Left lung (tissue), 4 donors: ENCODE measurements at regions not wholly inside any gene's neighbourhood (a gene's known extent, or its start where the extent isn't known, plus 50 kb on each side); places are given as distances from the start of the nearest gene placed in this dataset.

Experiments used
- ATAC-seq: fragments of 200-7000 bp; cut with Tn5 transposase; one replicate; pipeline ENCODE4 v1.9.1; 2020; ENCODE audit warnings: moderate library complexity
- DNase-seq, 4 donors: peaks; one replicate each; pipeline ENCODE4 v3.0.0-alpha.2; 2013 to 2020
- H3K27ac ChIP-seq, 2 donors: fragments of 200-600 bp; sonication (generic) in 1 of 2; one replicate each; pipeline versions ENCODE4 v1.5.0 to v1.8.0; 2020 to 2021
- H3K27me3 ChIP-seq, 2 donors: fragments of 200-600 bp; sonication (generic) in 1 of 2; one replicate each; pipeline versions ENCODE4 v1.5.0 to v1.8.0; 2020 to 2021
- H3K36me3 ChIP-seq, 2 donors: fragments of 200-600 bp; sonication (generic) in 1 of 2; one replicate each; pipeline versions ENCODE4 v1.5.0 to v1.8.0; 2020 to 2021
- H3K4me1 ChIP-seq, 2 donors: fragments of 200-600 bp; one replicate each; pipeline ENCODE4 v1.8.0; 2021
- H3K4me3 ChIP-seq, 2 donors: fragments of 200-600 bp; sonication (generic) in 1 of 2; one replicate each; pipeline versions ENCODE4 v1.5.0 to v1.8.0; 2020 to 2021; ENCODE audit warnings: mild to moderate bottlenecking in 1 of 2
- H3K9me3 ChIP-seq, 2 donors: fragments of 200-600 bp; sonication (generic) in 1 of 2; one replicate each; pipeline versions ENCODE4 v1.5.0 to v1.8.0; 2020 to 2021
- intact Hi-C, 2 donors: fragments of 100-400 bp; cut with DNase I; formaldehyde crosslinking; loops; one replicate each; pipeline versions ENCODE4 v1.11.2 to v1.14.2; 2022
- TF ChIP-seq, protein P1 (sequence below), 2 donors: fragments of 200-600 bp; sonication (generic) in 1 of 2; IDR thresholded peaks; one replicate each; pipeline versions ENCODE4 v1.5.0 to v1.8.0; 2021; ENCODE audit warnings: antibody characterized with exemption in 2 of 2
- donor health status: DM: no; HTN: yes; CAD: no.
- donor health status: DM: no; HTN: no; CAD: no.

DNA sequence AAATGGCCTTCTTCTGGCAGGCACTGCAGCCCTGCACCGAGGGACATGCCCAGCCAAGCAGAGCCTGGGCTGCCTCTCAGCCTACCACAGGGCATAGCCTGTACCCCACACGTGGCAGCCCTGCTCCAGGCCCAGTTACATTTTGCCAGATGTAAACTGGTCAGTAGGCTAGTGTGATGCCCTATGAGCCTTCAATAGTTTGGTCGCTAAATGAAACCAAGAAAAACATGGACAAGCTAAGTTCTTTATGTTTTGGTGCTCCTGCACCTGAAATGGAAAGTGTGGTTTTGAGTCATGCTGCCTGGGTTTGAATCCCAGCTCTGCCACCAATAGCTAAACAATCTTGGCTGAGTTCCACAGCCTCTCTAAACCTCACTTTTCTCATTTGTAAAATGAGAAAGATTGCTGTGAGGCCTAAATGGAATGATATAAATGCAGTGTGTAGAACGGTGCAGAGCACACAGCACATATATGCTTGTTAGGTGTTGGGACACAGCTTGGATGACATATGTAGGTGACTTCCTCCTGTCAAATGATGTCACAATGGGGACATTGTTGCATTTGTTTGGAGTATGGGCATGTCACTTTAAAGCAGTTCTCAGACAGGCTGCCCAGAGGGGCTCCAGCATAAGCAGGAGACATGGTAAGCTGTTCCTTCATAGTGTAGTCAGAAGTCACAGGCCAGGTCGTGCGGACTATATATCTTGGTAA is 57.4 kb downstream of the ZBTB38 start:
- TF ChIP-seq, protein P1, sequence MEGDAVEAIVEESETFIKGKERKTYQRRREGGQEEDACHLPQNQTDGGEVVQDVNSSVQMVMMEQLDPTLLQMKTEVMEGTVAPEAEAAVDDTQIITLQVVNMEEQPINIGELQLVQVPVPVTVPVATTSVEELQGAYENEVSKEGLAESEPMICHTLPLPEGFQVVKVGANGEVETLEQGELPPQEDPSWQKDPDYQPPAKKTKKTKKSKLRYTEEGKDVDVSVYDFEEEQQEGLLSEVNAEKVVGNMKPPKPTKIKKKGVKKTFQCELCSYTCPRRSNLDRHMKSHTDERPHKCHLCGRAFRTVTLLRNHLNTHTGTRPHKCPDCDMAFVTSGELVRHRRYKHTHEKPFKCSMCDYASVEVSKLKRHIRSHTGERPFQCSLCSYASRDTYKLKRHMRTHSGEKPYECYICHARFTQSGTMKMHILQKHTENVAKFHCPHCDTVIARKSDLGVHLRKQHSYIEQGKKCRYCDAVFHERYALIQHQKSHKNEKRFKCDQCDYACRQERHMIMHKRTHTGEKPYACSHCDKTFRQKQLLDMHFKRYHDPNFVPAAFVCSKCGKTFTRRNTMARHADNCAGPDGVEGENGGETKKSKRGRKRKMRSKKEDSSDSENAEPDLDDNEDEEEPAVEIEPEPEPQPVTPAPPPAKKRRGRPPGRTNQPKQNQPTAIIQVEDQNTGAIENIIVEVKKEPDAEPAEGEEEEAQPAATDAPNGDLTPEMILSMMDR (IDR thresholded peaks at IDR 0.05): no peak
- H3K9me3 ChIP-seq: no peaks in the 10 kb centered on the region
- no peak overlapping the region for H3K4me3 ChIP-seq
- peak overlapping the region; percentile 74 to 85 for H3K27ac ChIP-seq
- ATAC-seq: no peak
- H3K36me3 ChIP-seq: peaks cover 0 to 32% of the 10 kb centered on the region in 2 donors
- no peaks in the 10 kb centered on the region for H3K27me3 ChIP-seq
- no peak for DNase-seq
- peaks cover 20 to 39% of the 10 kb centered on the region in 2 donors for H3K4me1 ChIP-seq
- intact Hi-C loops: no loop called here

DNA sequence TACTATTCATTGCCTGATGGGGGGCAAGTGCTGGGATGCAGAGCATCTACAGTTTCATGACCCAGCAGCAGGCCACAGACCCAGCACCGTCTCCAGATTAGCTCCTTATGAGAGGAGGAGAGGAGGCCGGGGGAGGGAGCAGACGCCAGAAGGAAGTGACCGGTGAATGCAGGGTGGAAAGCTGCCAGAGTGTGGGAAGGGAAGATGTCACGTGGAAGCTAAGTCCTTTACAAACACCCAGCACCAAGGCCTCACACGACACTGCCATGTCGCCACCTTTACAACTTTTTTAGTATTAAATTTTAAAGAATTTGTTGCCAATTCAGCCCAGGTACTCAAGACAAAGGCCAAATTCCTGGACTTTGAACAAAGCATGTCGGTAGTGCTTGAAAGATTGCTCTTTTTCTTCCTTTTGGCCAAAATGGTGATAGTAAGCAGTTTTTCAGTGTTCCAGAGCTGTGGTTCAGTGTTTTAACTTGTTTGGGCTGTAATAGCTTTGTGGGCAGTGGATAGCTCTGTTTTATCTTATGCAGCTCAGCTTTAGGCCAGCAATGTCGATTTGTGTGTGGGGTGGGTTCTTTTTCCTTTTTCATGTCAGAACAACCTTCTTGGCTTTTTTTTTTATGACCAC is 58.2 kb downstream of the ZBTB38 start:
- Histone ChIP-seq H3K4me3 (no peak overlapping the region), H3K9me3 (no peaks in the 10 kb centered on the region), H3K36me3 (peaks cover 0 to 33% of the 10 kb centered on the region in 2 donors), H3K27ac (peak overlapping the region; percentile 74 to 85), H3K4me1 (peaks cover 22 to 47% of the 10 kb centered on the region in 2 donors), H3K27me3 (no peaks in the 10 kb centered on the region)
- TF ChIP-seq, protein P1 (IDR thresholded peaks at IDR 0.05): no peak
- ATAC-seq (peak; percentile 89), DNase-seq (peak in 3 of 4 donors; percentile 80 to 88 (median 84))
- intact Hi-C loops: no loop called here

DNA sequence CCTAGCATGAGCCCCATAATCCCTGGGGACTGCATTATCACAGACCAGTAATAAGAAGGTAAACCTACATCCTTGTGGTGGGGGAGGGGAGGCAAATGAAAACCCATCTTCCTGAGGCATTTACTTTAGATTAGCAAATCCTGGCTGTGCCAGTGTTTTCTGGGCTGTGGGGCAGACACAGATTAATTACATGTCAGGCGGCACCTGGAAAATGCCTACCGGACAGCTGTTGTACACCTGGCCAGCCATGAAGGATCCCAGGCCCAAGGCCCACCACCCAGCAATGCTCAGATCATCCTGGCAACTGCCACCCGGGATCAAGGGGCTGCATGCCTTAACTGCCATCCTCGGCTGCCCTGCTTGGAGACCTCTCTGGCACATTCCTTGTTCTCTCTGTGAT is 59.1 kb upstream of the RASA2 start:
- intact Hi-C loops: no loop called here

DNA sequence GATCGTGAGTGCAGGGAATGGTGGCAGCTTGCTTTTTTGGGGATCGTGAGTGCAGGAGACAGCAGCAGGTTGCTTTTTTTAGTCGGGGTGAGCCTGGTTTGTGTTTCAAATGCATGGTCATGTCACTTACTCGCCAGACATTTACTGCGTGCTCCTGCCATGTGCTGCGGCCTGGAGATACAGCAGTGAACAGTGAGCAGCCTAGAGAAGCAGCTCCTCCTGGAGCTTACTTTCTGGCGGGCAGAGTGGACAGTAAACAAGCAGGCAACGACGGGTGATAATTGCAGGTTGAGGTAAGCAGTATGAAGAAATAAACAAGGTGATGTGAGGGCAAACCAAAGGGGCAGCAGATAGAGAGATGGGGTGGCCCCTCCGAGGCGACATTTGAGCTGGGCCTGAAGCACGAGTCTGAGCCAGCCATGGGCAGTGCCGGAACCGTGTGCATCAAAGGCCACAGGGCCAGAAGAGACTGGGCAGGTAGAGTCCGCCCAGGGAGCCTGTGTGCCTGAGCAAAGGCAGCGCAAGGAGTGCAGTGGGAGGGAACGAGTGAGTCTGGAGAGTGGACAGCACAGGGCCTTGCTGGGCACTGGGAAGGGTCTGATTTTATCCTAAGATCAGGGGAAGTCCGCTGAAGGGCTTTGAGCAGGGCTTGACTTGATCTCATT is 57.3 kb upstream of the RASA2 start:
- no peak for DNase-seq
- no peak for ATAC-seq
- intact Hi-C loops: no loop called here
- no peaks in the 10 kb centered on the region for H3K9me3 ChIP-seq
- H3K36me3 ChIP-seq: peaks cover 0 to 33% of the 10 kb centered on the region in 2 donors
- H3K27me3 ChIP-seq: no peaks in the 10 kb centered on the region
- TF ChIP-seq, protein P1 (IDR thresholded peaks at IDR 0.05): no peak
- no peak overlapping the region for H3K4me3 ChIP-seq
- H3K4me1 ChIP-seq: peaks cover 24 to 49% of the 10 kb centered on the region in 2 donors
- H3K27ac ChIP-seq: no peak overlapping the region

More for the DNA sequence above, 59.1 kb upstream of the RASA2 start:
- no peaks in the 10 kb centered on the region for H3K27me3 ChIP-seq
- TF ChIP-seq, protein P1 (IDR thresholded peaks at IDR 0.05): no peak
- no peak overlapping the region for H3K4me3 ChIP-seq
- peaks cover 0 to 33% of the 10 kb centered on the region in 2 donors for H3K36me3 ChIP-seq
- DNase-seq: no peak
- H3K9me3 ChIP-seq: no peaks in the 10 kb centered on the region
- ATAC-seq: no peak
- peaks cover 24 to 50% of the 10 kb centered on the region in 2 donors for H3K4me1 ChIP-seq
- H3K27ac ChIP-seq: peak overlapping the region; percentile 74 to 85

DNA sequence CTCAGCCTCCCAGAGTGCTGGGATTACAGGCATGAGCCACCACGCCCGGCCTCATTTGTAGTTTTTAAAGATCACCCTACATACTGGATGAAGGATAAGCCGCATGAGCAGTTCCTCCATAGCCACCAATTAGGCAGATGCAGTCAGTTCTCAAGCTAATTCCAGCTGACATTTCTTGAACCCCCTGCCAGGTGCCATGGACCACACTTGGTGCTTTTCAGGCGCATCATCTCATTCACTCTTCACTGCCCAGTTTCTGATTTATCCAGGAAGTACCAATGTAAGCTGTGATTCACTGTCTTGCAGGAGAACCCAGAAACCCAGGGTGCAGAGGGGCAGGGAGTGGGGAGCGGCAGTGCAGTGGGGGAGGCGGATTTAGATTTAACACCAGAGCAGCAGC is 56.5 kb upstream of the RASA2 start:
- H3K27ac ChIP-seq: peak overlapping the region in 1 of 2 donors; percentile 58
- intact Hi-C loops: no loop called here
- ATAC-seq: no peak

More for the DNA sequence above, 56.5 kb upstream of the RASA2 start:
- Histone ChIP-seq H3K4me3 (no peak overlapping the region), H3K9me3 (no peaks in the 10 kb centered on the region), H3K36me3 (peaks cover 0 to 33% of the 10 kb centered on the region in 2 donors), H3K4me1 (peaks cover 21 to 45% of the 10 kb centered on the region in 2 donors), H3K27me3 (no peaks in the 10 kb centered on the region)
- TF ChIP-seq, protein P1 (IDR thresholded peaks at IDR 0.05): no peak
- DNase-seq: no peak
